Colonic mucosa (tissue), 4 donors: ENCODE measurements at regions not wholly inside any gene's neighbourhood (a gene's known extent, or its start where the extent isn't known, plus 50 kb on each side); places are given as distances from the start of the nearest gene placed in this dataset.

Experiments
- DNase-seq: peaks from one replicate; pipeline ENCODE4 v3.0.0-alpha.2; 2020
- H3K27ac ChIP-seq: fragments of 200-600 bp; one replicate; pipeline ENCODE4 v1.8.0; 2021
- H3K27me3 ChIP-seq: fragments of 200-600 bp; one replicate; pipeline ENCODE4 v1.8.0; 2021
- H3K36me3 ChIP-seq: fragments of 200-600 bp; one replicate; pipeline ENCODE4 v1.8.0; 2021
- H3K4me1 ChIP-seq: fragments of 200-600 bp; one replicate; pipeline ENCODE4 v1.8.0; 2021; ENCODE audit warnings: mild to moderate bottlenecking
- H3K4me3 ChIP-seq: fragments of 200-600 bp; one replicate; pipeline ENCODE4 v1.8.0; 2021
- H3K9ac ChIP-seq, 2 donors: one replicate each; pipeline ENCODE4 v1.7.0; 2013; ENCODE audit warnings: control low read depth in 2 of 2, low read depth in 2 of 2, low read length in 2 of 2
- H3K9me3 ChIP-seq: fragments of 200-600 bp; one replicate; pipeline ENCODE4 v1.8.0; 2021
- CTCF ChIP-seq: fragments of 200-600 bp; IDR thresholded peaks from one replicate; pipeline ENCODE4 v1.8.0; 2022; ENCODE audit warnings: antibody characterized with exemption, mild to moderate bottlenecking
- intact Hi-C: fragments of 100-400 bp; cut with DNase I; formaldehyde crosslinking; loops from one replicate; pipeline ENCODE4 v1.14.1; 2022
- donor health status: healthy.
- donor health status: DM: no; HTN: no; CAD: no.
- donor health status: DM: no; HTN: no; CAD: no.

GRCh38 chr10:123415523-123415922, 250.6 kb upstream of the GPR26 start:
- H3K9ac ChIP-seq: no peak overlapping the region
- intact Hi-C loops: no loop called here
- H3K27ac ChIP-seq: no peak overlapping the region
- TF ChIP-seq CTCF: no peak
- H3K4me1 ChIP-seq: no peaks in the 10 kb centered on the region
- no peak for DNase-seq
- no peaks in the 10 kb centered on the region for H3K36me3 ChIP-seq
- no peaks in the 10 kb centered on the region for H3K9me3 ChIP-seq
- no peaks in the 10 kb centered on the region for H3K27me3 ChIP-seq
- no peak overlapping the region for H3K4me3 ChIP-seq

DNA sequence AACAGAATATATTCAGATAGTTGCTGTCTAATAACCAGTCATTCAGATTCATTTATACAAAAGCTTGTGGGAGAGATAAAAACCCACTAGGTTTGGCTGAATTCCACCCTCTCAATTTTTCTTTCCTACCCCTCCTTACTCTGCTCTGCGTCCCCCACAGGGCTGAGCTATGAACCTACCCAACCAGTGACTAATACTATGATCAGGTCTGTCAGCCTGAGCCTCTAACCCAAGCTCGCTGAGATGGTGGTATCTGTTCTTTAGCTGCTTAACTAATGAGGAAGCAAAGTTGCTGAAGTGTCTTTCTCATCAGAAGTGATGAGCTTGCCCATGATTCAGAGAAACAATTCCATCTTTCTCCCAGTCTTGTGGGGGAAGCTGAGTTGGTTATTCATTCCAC, 248.7 kb upstream of the GPR26 start:
- no peak for TF ChIP-seq CTCF

GRCh38 chr10:123421461-123421860, 244.7 kb upstream of the GPR26 start:
- Histone ChIP-seq H3K27ac (no peak overlapping the region), H3K27me3 (no peaks in the 10 kb centered on the region), H3K4me3 (no peak overlapping the region), H3K9ac (no peak overlapping the region), H3K36me3 (no peaks in the 10 kb centered on the region), H3K9me3 (no peaks in the 10 kb centered on the region), H3K4me1 (no peaks in the 10 kb centered on the region)
- no peak for DNase-seq
- TF ChIP-seq CTCF: no peak
- intact Hi-C loops: no loop called here

More for the DNA sequence above, 248.7 kb upstream of the GPR26 start:
- Histone ChIP-seq H3K9me3 (no peaks in the 10 kb centered on the region), H3K4me3 (no peak overlapping the region), H3K36me3 (no peaks in the 10 kb centered on the region), H3K27me3 (no peaks in the 10 kb centered on the region), H3K4me1 (no peaks in the 10 kb centered on the region), H3K27ac (no peak overlapping the region), H3K9ac (no peak overlapping the region)
- intact Hi-C loops: no loop called here
- no peak for DNase-seq

DNA sequence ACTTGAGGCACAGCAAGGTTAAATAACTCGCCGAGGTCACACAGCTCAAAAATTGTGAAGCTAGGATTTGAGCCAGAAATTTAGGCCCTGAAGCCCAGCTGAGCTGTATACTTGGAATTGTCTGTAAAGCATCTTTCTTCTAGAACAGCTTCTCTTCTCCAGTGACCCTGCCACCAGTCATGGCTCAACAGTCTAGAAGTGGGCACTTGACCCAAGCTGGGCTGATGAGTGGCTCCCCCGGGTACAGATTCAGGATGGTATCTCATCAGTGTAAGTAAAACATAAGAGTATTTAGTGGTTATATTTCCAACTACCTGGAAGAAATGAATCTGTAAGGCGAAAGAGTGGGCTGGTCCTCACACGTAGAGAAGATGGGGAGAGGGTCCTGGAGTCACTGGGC, 243.9 kb upstream of the GPR26 start:
- intact Hi-C loops: no loop called here

DNA sequence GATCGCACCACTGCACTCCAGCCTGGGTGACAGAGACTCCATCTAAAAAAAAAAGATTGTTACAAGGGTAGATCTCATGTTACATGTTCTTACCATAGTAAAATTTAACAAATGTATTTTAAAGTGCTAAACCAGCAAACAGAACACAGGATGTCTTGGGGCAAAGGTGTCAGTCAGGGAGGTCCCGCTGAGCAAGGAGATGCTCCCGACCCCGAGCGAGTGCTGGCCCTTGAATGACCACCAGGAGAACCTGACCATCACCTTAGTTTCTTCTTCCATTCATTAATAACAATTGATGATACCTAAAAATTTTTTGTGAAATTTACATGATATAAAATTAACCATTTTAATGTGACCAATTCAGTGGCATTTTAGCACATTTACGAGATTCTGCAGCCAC, 241.6 kb upstream of the GPR26 start:
- no peaks in the 10 kb centered on the region for H3K9me3 ChIP-seq
- intact Hi-C loops: no loop called here
- no peaks in the 10 kb centered on the region for H3K36me3 ChIP-seq
- H3K4me1 ChIP-seq: no peaks in the 10 kb centered on the region
- H3K9ac ChIP-seq: no peak overlapping the region
- no peaks in the 10 kb centered on the region for H3K27me3 ChIP-seq
- TF ChIP-seq CTCF: no peak
- no peak for DNase-seq
- H3K27ac ChIP-seq: no peak overlapping the region
- no peak overlapping the region for H3K4me3 ChIP-seq

More for the DNA sequence above, 243.9 kb upstream of the GPR26 start:
- Histone ChIP-seq H3K4me1 (no peaks in the 10 kb centered on the region), H3K36me3 (no peaks in the 10 kb centered on the region), H3K4me3 (no peak overlapping the region), H3K9me3 (no peaks in the 10 kb centered on the region), H3K27me3 (no peaks in the 10 kb centered on the region), H3K9ac (no peak overlapping the region), H3K27ac (no peak overlapping the region)
- no peak for DNase-seq
- TF ChIP-seq CTCF: no peak

DNA sequence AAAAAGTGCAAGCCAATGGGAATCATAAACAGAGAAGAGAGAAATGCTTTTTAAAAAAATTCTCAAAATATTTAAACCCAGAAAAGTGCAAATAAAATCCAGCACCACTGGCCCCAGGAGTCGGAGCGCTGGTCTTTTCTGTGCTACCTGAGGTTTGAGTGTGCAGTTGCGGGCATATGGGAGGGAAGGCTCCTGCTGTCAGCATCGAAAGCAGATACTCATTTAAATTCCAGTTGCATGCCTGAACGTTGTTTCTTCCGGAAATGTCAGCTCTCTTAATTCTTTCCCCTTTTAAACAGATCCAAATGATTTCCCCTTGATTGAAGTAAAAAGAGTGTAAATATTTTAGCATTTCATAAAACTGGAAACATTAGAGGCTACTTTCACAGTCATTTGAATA, 240.5 kb upstream of the GPR26 start:
- intact Hi-C loops: no loop called here
- Histone ChIP-seq H3K4me1 (no peaks in the 10 kb centered on the region), H3K27me3 (no peaks in the 10 kb centered on the region), H3K36me3 (no peaks in the 10 kb centered on the region), H3K27ac (no peak overlapping the region), H3K9ac (no peak overlapping the region), H3K4me3 (no peak overlapping the region), H3K9me3 (no peaks in the 10 kb centered on the region)
- TF ChIP-seq CTCF: no peak
- DNase-seq: no peak
